ENCODE measurements at regions not wholly inside any gene's neighbourhood (a gene's known extent, or its start where the extent isn't known, plus 50 kb on each side); places are given as distances from the start of the nearest gene placed in this dataset.

DNA sequence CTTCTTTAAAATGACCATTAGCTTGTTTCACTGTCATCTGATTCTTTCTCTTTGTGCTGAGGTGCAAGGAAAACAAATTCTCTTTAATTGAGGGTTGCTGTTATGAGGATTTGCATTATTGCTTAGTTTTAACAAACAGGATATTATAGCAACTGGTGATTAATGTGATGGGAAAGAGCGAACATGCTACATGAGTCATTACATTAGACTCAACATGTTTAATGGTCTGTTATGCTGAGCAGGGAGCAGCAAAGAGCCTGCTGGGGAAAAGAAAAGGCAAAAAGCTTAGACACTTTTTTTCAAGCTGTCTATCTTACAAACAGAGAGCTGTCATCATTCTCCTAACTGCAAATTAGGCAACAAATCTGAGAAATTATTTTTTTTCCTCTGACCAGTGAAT is 230.5 kb upstream of the LCORL start:
- DNase-seq (ENCODE audit: low spot score): no peak
- TF ChIP-seq, protein P1, sequence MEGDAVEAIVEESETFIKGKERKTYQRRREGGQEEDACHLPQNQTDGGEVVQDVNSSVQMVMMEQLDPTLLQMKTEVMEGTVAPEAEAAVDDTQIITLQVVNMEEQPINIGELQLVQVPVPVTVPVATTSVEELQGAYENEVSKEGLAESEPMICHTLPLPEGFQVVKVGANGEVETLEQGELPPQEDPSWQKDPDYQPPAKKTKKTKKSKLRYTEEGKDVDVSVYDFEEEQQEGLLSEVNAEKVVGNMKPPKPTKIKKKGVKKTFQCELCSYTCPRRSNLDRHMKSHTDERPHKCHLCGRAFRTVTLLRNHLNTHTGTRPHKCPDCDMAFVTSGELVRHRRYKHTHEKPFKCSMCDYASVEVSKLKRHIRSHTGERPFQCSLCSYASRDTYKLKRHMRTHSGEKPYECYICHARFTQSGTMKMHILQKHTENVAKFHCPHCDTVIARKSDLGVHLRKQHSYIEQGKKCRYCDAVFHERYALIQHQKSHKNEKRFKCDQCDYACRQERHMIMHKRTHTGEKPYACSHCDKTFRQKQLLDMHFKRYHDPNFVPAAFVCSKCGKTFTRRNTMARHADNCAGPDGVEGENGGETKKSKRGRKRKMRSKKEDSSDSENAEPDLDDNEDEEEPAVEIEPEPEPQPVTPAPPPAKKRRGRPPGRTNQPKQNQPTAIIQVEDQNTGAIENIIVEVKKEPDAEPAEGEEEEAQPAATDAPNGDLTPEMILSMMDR (IDR thresholded peaks at IDR 0.05; ENCODE audit: extremely low read depth, missing control alignments): no peak

DNA sequence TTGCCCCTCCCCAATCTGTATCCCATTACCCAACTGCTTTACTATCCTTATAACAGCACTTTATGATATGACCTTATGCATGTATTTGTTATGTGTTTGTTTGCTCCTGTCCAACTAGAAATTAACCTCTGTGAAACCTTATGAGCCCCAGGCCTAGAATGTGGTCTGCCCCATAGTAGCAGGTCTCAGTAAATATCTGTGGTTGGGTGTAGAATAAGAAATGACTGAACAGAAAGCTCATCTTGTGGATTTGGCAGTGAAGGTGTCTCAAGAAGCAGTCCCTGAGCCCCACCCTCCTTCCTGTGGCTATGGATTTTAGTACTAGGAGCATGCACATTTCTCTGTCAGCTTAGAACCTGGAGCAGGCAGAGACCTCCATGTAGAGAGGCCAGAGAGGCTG is 229.0 kb upstream of the LCORL start:
- TF ChIP-seq, protein P1 (IDR thresholded peaks at IDR 0.05; ENCODE audit: extremely low read depth, missing control alignments): no peak

DNA sequence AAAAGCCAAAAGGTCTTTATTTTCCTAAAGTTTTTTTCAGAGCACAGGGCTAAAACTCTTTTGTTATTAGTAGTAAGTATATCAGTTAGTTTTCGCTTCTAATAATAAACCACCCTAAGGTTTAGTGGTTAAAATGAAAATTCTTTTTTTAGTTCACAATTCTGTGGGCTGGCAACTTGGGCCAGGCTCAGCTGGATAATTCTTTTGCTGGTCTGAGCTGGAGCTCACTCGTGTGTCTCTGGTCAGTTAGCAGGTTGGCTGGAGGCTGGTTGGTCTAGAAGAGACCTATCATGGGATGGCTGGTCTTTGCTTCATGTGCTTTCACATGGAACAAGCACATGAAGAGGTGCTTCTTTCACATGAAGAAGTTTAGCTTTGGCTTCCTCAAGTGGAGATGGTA is 227.1 kb upstream of the LCORL start:
- no peak for DNase-seq (ENCODE audit: low spot score)
- TF ChIP-seq, protein P1 (IDR thresholded peaks at IDR 0.05; ENCODE audit: extremely low read depth, missing control alignments): no peak

More for the DNA sequence above, 229.0 kb upstream of the LCORL start:
- DNase-seq (ENCODE audit: low spot score): no peak

DNA sequence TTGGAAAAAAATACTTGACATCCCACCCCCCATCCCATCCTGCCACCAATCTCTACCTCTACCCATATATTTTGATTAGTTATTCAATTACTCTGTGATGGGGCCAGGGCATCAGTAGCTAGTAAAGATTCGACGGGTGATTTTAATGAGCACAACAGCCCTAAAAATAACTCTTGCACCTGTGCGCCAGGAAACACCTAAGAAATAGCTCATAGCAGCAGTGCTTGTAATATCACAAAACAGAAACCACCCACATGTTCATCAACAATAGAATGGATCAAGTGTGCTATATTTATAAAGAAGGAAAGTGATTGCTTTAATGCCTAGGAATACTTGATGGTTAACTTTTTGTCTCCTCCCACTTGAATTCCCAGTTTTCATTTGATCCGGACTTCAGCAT is 225.6 kb upstream of the LCORL start:
- no peak for DNase-seq (ENCODE audit: low spot score)
- TF ChIP-seq, protein P1 (IDR thresholded peaks at IDR 0.05; ENCODE audit: extremely low read depth, missing control alignments): no peak

DNA sequence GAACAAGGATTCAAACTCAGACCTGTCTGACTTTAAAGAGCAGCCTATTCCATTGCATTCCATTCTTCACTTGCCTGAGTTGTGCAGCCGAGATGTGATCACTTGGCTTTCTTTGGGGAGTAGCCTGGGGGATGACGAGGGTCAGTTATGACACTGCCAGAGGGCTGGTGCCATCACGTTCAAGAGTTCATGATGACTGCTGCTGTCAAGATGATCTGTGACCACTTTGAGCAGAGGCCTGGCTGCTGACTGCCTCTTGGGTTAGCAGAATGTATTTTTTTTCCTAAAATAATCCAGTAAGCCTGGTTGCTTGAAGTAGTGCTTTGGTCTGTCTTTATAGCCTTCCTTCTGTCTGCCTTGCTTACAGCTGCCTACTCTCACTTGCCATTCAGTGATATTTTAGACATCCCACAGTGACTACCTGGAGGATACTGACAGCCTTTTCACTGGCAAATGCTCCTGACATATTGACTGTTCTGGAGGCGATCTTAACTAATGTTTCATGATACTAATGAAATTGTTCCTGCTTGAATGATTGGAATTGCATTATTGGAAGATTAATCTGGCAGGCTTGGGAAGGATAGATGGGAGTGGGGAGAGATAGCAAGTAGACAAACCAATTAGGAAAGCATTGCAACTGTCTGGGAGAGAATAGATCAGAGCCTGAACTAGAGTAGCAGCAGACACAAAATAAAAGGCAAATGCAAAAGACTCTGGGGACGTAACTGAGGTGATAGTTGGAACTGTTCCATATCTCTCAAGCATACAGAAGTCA is 221.6 kb upstream of the LCORL start:
- no peak for DNase-seq (ENCODE audit: low spot score)
- TF ChIP-seq, protein P1 (IDR thresholded peaks at IDR 0.05; ENCODE audit: extremely low read depth, missing control alignments): no peak

DNA sequence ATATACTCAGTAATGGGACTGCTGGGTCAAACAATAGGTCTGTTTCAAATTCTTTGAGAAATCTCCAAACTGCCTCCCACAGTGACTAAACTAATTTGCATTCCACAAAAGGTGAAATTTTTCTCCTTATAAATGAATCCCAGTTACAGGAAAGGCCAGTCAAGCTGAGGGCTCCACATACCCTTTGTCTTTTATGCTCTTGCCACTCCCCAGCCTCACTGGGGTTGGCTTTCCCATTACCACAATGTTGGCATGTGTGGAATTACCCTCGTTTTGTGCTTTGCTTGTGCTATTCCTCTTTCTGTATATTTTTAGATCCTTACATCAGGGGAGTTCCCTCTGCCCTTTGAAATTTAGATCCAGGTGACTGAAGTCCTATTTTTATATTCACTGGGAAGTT is 220.2 kb upstream of the LCORL start:
- TF ChIP-seq, protein P1 (IDR thresholded peaks at IDR 0.05; ENCODE audit: extremely low read depth, missing control alignments): no peak
- DNase-seq (ENCODE audit: low spot score): no peak

DNA sequence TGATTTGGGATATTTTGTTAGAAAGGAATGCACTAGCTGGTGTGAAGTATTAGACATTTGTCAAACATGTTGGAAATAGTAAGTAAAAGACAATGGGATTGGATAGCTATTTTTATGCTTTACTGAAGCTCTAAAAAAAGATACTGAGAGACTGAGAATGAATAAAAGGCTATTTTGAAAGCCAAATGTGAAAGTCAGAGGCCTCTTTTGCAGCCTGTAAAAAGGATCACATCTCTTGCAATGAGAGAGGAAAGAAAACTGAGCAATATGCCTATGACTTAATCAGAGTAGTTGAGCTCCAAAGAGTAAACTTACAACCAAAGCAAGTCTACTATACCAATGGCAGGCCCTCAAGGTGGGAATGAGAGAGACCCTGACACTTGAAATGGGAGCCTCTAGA is 212.6 kb upstream of the LCORL start:
- TF ChIP-seq, protein P1 (IDR thresholded peaks at IDR 0.05; ENCODE audit: extremely low read depth, missing control alignments): no peak
- no peak for DNase-seq (ENCODE audit: low spot score)
